SU-DHL-6 (cell line): ENCODE measurements at regions not wholly inside any gene's neighbourhood (a gene's known extent, or its start where the extent isn't known, plus 50 kb on each side); places are given as distances from the start of the nearest gene placed in this dataset.

Experiments
- H2AFZ ChIP-seq: fragments of 200-600 bp; sonication (generic); 2 replicates; pipeline ENCODE4 v1.6.1; 2014; ENCODE audit warnings: low read depth, mild to moderate bottlenecking, moderate library complexity, mixed read lengths, antibody characterized with exemption, low read length; ENCODE audit not compliant: severe bottlenecking
- H3F3A ChIP-seq: fragments of 200-600 bp; shearing (Covaris generic); 2 replicates; pipeline ENCODE4 v1.6.0; 2016; ENCODE audit warnings: antibody characterized with exemption, mild to moderate bottlenecking; ENCODE audit not compliant: insufficient read depth
- H3K27ac ChIP-seq: fragments of 200-600 bp; sonication (generic); 2 replicates; pipeline ENCODE4 v1.5.1; 2016; ENCODE audit warnings: low read depth, mild to moderate bottlenecking, low read length, moderate library complexity, mixed read lengths
- H3K27me3 ChIP-seq: fragments of 200-600 bp; sonication (generic), shearing (Covaris generic); 2 replicates; pipeline ENCODE4 v1.6.0; 2014; ENCODE audit warnings: mild to moderate bottlenecking, low read length
- H3K36me3 ChIP-seq: fragments of 200-600 bp; sonication (generic); 2 replicates; pipeline ENCODE4 v1.6.1; 2014; ENCODE audit warnings: mild to moderate bottlenecking, low read length, mixed read lengths
- H3K4me2 ChIP-seq: fragments of 300-600, 200-600 bp; shearing (Covaris generic), sonication (generic); 2 replicates; pipeline ENCODE4 v1.6.0; 2014; ENCODE audit warnings: low read length, low read depth, mild to moderate bottlenecking; ENCODE audit not compliant: poor library complexity, severe bottlenecking
- H3K4me3 ChIP-seq: fragments of 200-600 bp; sonication (generic); 2 replicates; pipeline ENCODE4 v1.5.1; 2014; ENCODE audit warnings: antibody characterized with exemption, low read length, mild to moderate bottlenecking, mixed read lengths; ENCODE audit not compliant: insufficient read depth, poor library complexity, severe bottlenecking
- H3K79me2 ChIP-seq: fragments of 200-600 bp; sonication (generic); 2 replicates; pipeline ENCODE4 v1.6.1; 2014; ENCODE audit warnings: mild to moderate bottlenecking, low read length, moderate library complexity; ENCODE audit not compliant: insufficient read depth
- H3K9ac ChIP-seq: fragments of 200-600 bp; sonication (generic); 2 replicates; pipeline ENCODE4 v1.7.0; 2014; ENCODE audit warnings: mild to moderate bottlenecking, low read length
- H3K9me2 ChIP-seq: fragments of 200-600 bp; sonication (generic); replicated peaks from 2 replicates; pipeline ENCODE4 v1.6.1; 2014; ENCODE audit warnings: low read length; ENCODE audit not compliant: insufficient read depth
- H3K9me3 ChIP-seq: fragments of 200-600 bp; sonication (generic); 2 replicates; pipeline ENCODE4 v1.6.1; 2014; ENCODE audit warnings: low read length, mixed read lengths; ENCODE audit not compliant: insufficient read depth
- H4K20me1 ChIP-seq: fragments of 200-600 bp; sonication (generic); 2 replicates; pipeline ENCODE4 v1.6.1; 2014; ENCODE audit warnings: low read depth, mild to moderate bottlenecking, antibody characterized with exemption, low read length, moderate library complexity, mixed read lengths
- CTCF ChIP-seq: fragments of 200-600 bp; sonication (generic); IDR thresholded peaks from one replicate; pipeline ENCODE4 v1.5.1; 2017; ENCODE audit warnings: antibody characterized with exemption, mild to moderate bottlenecking, low read length, moderate library complexity; ENCODE audit not compliant: insufficient read depth, poor library complexity, severe bottlenecking
- EZH2phosphoT487 ChIP-seq: fragments of 200-600 bp; sonication (generic), shearing (Covaris generic); conservative IDR thresholded peaks from 2 replicates; pipeline ENCODE4 v1.6.1; 2018; ENCODE audit warnings: mild to moderate bottlenecking, antibody characterized with exemption, low read length, moderate library complexity, mixed read lengths

DNA sequence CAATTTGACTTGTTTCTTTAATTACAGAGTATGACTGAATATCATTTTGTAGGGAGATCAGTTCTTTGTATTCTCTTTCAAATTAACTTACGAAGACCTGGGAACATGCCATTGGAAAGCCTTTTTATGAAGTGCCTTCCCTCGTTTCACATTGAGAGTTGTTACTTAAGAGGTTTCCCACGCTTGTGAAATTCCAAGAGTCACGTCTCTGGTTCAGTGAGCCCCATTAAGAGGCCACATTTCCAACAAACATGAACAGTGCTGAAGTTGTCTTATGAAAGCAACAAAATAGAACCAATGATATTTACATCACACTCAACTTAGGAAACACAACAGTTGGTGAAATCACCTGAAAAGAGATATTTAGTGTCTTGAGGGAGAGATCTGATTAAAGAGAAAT lies 334.1 kb downstream of the TOX3 start:
- Histone ChIP-seq H4K20me1 (no peaks in the 10 kb centered on the region), H3K27ac (no peak overlapping the region), H3K4me2 (no peak overlapping the region), H3K9ac (no peak overlapping the region), H3K79me2 (no peaks in the 10 kb centered on the region), H2AFZ (no peak overlapping the region), H3K36me3 (no peaks in the 10 kb centered on the region), H3K27me3 (no peaks in the 10 kb centered on the region), H3K4me3 (no peak overlapping the region), H3K9me3 (no peaks in the 10 kb centered on the region), H3K9me2 (no peaks in the 10 kb centered on the region), H3F3A (no peaks in the 10 kb centered on the region)
- no peak for TF ChIP-seq CTCF
- no peak for TF ChIP-seq EZH2phosphoT487

DNA sequence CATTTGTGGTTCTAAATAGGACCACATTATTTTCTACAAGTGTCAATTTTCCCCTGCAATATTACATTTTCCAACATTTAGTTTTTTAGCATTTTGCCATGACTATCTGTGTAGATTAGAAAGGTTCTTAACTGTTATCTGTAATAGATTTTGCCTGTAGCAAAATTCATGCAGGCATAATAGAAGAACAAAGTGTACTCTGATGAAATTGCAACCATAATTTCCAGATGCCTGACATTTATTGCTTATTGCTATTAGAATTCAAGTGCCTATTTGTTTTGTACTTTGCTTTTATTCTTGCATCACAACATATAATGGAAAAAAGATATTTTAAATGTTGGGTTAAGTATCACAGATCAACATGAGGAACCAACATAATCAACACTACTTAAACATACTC lies 337.7 kb downstream of the TOX3 start:
- H3K27me3 ChIP-seq: no peaks in the 10 kb centered on the region
- no peak overlapping the region for H3K27ac ChIP-seq
- no peak overlapping the region for H3K4me2 ChIP-seq
- H3K36me3 ChIP-seq: no peaks in the 10 kb centered on the region
- H3K9me2 ChIP-seq: no peaks in the 10 kb centered on the region
- no peaks in the 10 kb centered on the region for H3F3A ChIP-seq
- H3K9ac ChIP-seq: no peak overlapping the region
- no peak overlapping the region for H2AFZ ChIP-seq
- H3K4me3 ChIP-seq: no peak overlapping the region
- H3K9me3 ChIP-seq: no peaks in the 10 kb centered on the region
- no peaks in the 10 kb centered on the region for H3K79me2 ChIP-seq
- no peaks in the 10 kb centered on the region for H4K20me1 ChIP-seq
- TF ChIP-seq EZH2phosphoT487 (no peak), CTCF (no peak)

GRCh38 chr16:52203096-52203495 lies 343.8 kb downstream of the TOX3 start:
- Histone ChIP-seq H3K9ac (no peak overlapping the region), H3K36me3 (no peaks in the 10 kb centered on the region), H3F3A (no peaks in the 10 kb centered on the region), H2AFZ (no peak overlapping the region), H3K9me3 (no peaks in the 10 kb centered on the region), H3K4me3 (no peak overlapping the region), H3K4me2 (no peak overlapping the region), H3K27me3 (no peaks in the 10 kb centered on the region), H4K20me1 (no peaks in the 10 kb centered on the region), H3K27ac (no peak overlapping the region), H3K9me2 (no peaks in the 10 kb centered on the region), H3K79me2 (no peaks in the 10 kb centered on the region)
- TF ChIP-seq EZH2phosphoT487: no peak
- TF ChIP-seq CTCF: no peak

DNA sequence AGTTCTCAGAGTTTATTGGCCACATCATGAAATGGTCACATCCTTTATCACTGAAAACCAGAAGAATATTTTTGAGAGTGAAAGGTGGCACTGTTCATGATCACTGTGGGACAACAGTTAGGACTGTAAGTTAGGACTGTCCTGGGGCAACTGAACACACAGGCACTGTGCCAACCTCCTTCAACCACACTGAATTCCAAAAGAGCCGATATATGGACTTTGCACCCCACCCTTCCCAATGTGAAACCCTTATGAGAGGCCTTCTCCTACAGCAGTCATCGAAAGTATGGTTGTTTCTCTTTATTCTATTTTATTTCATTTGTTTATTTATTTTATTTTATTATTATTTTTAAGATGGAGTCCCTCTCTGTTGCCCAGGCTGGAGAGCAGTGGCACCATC lies 353.5 kb downstream of the TOX3 start:
- Histone ChIP-seq H3K9me2 (no peaks in the 10 kb centered on the region), H4K20me1 (no peaks in the 10 kb centered on the region), H2AFZ (no peak overlapping the region), H3K9ac (no peak overlapping the region), H3K36me3 (no peaks in the 10 kb centered on the region), H3K9me3 (no peaks in the 10 kb centered on the region), H3K4me3 (no peak overlapping the region), H3F3A (no peaks in the 10 kb centered on the region), H3K27ac (no peak overlapping the region), H3K4me2 (no peak overlapping the region), H3K27me3 (no peaks in the 10 kb centered on the region), H3K79me2 (no peaks in the 10 kb centered on the region)
- TF ChIP-seq EZH2phosphoT487 (no peak), CTCF (no peak)
